NCI-H510A (cell line): ENCODE measurements at regions not wholly inside any gene's neighbourhood (a gene's known extent, or its start where the extent isn't known, plus 50 kb on each side); places are given as distances from the start of the nearest gene placed in this dataset.

Experiments
- DNase-seq: peaks from one replicate; lab custom pipeline; 2025; lab: John Stamatoyannopoulos, UW

DNA sequence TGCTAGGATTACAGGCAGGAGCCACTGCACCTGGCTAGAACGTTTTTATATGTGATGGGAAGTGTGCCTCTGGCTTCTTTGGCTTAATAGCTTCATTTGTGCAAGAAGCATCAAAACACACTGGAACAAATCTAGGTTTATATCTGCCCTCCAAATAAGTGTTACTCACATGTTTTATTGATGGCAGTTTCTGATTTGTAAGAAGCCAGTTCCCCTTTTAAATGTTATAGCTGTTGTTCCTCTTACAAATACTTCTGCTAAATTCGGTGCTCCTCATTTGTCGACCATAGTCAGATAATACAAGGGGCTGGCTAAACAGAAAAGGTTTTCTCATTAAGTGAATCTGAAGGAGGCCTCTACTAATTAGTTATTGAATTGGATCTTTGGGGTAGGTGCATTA is 307.1 kb upstream of the SEMA6D start:
- DNase-seq: no peak

DNA sequence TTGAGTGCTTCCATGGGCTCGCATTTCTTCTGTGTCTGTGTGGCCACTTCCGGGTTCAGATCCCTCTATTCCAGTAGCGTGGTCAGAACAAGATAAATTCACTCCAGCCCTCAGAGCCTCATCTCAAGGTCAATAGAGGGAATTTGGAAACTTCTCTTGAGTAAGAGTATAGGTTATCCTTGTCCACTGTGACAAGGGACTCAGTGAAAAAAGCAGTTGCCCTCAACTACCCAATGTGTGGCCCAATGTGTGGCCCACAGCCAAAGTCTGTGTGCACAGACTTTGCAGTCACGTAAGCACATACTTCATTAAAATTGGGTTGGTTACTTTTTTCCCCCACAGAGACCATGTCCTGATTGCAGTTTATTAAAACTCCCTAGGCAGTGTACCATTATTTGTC is 305.6 kb upstream of the SEMA6D start:
- DNase-seq: no peak

DNA sequence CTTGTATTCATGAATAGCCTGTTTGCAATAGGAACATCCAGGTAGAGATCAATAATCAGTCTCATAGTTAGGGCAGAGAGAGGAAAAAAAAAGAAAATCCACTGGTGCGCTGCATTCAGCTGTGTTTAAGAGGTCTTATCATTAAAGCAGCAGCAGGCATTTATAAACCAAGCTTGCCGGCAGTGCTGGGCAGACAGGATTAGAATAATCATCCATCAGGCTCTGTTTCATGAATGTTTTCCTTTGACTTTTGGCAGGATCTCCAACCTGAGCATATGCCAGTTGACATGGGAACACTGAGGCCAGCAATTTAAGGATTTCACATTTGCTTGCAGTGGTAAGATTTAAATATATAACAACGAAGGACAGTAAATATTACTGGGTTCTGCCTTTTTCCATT is 305.2 kb upstream of the SEMA6D start:
- DNase-seq: no peak

DNA sequence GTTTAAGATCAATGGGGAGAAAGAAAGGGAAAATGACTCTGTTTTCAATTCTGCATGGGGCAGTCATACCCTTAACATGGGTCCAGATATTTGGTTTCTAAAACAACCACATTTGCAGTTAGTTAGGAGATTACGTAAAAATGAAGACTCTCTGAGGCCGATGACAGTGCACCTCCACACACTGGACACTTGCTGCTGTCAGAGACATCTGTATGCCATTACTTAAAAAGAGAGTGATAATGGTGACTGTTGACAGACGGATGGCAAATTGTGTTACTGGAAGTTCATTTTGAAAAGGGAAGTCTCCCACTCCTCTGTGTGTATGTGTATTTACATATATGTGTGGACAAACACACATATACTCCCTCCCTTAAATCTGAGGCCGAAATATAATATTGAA is 304.5 kb upstream of the SEMA6D start:
- DNase-seq: no peak

DNA sequence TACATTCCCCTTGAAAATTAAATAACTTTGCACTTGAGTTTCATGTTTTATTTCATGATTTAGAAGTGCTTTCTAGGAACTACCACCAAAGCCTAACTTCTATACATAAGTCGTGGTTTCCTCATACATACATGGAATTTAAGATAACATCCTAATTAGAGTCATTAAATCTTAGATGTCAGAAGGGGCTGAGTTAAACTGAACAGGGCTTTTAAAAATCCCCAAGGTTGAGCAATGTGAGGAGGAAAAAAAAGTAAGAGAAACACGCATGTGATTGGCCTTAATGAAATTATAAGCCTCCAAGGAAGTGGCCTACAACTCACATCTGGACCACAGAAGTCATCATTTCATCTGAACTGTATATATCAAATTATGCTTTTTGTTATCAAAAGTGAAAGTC is 303.1 kb upstream of the SEMA6D start:
- no peak for DNase-seq

DNA sequence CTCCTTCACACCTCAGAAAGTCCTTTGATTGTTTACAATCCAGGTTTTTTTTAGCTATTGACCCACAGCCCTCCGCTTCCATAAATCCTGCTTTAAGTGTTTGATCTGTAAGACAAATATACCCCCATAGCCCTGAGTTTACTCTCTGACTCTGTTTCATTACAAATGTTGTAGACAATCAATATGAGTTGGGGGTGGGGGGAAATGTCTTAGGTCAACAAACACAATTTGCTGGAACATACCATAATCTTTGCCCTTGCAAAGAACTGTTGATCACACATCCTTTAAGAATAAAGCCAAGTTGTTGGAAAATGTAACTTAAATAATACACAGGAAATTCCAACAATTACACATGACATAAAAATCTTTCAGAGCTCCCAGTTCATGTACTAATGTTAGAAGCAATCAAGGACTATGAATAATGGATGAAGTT is 301.8 kb upstream of the SEMA6D start:
- no peak for DNase-seq

DNA sequence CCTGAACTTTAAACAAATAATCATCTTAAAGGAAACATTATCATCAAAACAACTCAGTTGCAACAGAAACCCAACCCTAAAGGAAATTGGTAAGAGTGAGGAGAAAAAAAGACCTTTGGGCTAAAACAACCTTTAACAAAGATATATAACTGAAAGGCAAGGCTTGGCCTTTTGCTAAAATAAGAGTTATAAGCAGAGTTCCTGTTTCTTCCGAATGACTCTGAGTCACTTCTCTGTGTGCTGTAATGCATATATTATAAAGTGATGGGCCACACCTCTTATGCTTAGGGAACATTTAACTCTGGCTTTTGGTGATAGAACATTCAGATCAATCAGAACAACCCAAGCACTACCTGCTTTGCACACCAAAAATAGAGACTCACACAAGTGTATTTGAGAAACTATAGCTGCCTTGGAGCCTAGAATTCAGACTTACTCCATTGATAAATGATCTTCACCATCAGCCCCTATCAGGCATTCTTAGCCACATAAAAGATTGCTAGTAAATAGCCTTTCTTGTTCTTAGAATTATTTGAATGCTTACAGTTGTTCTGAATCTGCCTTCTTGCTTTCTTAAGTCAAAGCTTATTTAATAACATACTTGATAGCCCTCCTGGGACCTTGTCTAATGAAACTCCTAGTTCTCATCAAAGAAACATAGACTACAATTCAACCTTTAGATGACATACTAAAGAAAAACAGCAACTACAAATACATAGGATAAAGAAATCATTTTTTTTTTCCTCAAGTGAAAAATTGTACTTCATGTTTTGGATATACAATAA is 294.2 kb upstream of the SEMA6D start:
- no peak for DNase-seq

DNA sequence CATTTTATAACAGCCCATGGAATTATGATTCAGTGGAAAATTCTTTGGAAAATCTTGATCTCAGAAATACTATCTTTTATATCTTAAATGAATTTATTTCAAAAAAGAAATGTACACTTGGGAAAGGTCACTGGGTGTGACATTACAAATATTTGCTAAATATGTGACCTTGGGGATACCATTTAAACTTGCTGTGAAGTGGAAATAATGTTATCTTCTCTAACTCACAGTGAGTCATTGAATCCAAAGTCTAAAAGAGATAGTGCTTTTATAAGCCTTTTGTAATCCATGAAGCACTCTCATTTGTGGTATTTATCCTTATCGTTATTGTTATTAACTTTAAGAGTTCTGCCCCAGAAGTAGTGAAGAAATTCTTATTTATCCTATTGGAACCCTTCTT is 289.8 kb upstream of the SEMA6D start:
- no peak for DNase-seq

DNA sequence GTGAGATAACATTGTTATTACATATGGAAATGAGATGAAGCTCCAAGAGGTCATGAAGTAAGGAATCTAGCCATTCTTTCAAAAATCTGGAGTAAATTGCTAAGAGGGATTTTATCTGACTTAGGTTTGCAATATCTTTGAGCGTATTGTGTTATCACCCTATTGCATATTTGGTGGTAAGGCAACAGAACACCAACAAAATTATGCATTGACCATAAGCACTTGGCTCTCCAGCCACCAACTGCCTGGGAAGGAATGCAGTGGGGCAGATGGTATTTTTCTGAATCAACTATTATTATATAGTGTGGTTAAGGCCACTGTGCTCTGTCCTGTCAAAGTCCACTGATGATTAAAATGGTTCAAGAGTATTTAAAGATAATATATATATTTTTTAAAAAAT is 287.9 kb upstream of the SEMA6D start:
- DNase-seq: no peak

DNA sequence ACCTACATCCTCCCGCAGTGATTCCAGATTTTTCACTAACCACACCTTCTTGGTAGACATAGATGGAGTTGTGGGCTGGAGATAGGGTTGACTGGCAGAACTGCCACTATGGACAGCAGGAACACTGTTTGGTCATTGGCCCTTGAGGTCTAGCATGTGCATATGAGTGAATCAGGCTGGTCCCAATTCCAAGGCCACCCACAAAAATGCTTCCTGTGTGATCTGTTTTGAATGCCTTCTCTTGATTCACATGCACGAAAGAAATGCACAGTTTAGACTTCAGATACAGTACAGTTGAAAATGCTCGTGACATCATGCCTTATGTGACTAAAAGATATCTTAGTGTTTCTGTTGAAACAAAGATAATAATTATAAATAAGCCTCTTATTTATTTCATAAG is 285.8 kb upstream of the SEMA6D start:
- no peak for DNase-seq

DNA sequence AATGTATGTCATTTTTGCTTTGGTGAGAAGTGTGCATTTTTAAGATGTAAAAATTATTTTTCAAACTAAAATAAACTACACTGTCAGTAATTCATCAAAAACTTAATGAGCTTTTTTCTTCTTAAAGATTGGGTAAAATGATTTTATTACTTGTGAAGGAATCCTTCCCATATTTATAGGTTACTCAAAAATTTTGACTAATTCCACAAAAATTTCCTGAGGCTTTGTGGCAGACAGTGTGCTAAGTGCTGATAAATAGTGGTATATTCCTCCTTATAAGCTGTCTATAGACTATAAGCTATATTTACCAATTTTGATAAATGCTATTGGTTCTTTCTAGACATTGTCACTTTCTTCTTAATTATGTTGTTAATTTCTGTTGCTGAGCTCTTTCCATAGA is 284.5 kb upstream of the SEMA6D start:
- no peak for DNase-seq

DNA sequence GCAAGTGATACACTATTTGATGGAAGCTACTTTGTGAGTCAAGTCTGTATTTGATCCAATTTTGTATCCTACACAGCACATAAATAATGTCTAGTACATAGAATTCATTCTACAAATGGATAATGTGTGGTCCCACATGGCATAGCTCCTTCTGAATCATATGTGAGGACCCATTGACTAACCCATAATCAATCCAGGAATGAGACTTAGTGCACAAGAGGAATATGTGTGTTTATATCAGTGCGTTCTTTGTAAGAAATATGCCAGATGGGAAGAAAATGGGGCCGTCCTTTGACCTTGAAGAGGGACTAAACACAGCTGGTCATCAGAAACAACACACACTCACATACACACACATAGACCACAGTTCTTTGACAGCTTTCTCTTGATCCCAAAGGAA is 282.7 kb upstream of the SEMA6D start:
- no peak for DNase-seq

DNA sequence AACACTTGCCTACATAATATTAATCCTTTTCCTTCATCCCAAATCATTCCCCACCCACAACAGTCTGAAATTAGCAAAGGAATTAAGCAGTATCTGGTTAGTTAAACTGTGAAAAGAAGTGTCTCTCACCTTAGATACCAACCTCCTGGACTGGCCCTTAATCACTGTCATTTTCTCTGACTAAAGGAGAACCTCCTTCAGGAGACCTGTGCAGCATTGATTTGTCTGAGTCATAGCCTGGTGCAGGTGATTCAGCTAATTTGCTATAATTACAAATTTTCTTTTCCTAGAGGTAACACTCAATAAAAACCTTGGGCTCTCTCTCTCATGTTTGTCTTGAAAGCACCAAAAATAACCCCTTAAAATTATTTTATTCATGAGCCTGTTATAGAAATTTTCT is 279.8 kb upstream of the SEMA6D start:
- DNase-seq: no peak

DNA sequence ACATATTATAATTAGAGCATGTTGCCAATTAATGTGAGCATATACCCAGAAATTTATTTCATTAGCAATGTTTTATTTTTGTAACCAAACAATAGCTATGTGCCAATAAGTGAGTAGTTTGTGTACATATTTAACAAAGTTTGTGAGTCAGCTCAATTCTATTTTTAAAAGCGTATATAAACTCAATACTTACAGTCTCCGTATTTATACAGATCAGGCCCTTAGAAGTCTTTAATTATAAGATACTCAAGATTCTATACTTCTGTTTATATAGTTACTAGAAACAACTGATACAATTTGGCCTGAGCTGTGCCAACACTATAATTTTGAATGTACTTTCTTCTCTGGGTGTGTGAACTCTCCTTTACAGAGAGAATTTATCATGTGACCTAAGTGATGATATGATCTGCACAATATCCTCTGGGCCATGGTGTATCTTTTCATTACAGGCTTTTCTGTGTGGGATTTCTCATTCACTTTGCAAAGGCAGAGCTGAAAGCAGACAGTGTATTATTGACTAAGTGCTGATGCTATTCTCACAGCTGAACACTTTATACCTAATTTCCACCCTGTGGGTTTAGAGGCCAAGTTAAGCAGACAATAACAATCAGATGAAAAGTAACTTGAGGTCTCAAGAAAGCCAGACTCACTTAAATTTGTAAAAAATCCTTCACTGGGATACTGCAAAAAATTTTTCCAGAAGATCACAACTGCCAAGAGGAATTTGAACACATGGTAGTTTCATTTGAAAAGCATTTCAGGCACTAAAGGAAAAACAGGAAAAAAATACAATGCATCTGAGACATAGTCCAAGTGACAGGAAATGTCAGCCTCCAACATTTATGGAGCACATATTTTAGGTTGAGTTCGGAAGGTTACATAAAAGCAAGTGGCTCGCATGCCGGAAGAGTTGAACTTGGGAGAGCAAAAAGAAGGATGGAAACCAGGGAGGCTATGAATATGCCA is 277.9 kb upstream of the SEMA6D start:
- no peak for DNase-seq

DNA sequence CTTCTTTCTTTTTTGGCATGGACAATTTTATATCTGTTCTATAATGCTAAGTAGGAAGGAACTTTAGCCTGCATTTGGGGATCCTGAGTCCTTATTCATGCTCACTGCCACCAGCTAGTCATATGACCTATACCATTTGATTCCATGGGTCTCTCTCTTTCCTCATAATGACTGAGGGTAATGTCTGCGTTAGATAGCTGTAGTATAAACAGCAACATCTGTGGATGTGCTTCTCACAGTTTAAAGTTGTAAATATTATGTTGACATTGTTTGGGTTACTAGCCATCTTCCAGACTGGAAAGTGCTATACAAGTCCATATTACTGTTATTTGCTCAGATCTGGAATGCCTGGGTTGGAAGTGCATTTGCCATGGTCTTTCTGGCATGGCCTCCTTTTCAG is 274.9 kb upstream of the SEMA6D start:
- no peak for DNase-seq

DNA sequence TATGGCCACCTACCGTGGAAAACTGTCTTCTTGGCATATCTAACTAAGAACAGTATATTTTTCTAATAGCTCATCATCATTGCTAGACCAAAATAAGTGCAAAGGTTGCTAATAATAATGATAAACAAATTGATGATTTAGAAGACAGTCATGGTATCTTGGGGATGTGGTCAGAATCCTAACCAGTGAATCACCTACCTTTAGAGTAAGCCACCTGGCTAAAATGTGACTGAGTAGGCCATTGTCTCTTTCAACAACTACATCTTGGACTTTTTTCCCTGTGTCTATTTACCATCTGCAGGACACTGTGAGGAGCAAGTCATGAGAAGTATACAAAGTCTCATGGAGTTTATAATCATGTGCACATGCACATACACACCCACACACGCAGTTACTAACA is 273.5 kb upstream of the SEMA6D start:
- DNase-seq: no peak

DNA sequence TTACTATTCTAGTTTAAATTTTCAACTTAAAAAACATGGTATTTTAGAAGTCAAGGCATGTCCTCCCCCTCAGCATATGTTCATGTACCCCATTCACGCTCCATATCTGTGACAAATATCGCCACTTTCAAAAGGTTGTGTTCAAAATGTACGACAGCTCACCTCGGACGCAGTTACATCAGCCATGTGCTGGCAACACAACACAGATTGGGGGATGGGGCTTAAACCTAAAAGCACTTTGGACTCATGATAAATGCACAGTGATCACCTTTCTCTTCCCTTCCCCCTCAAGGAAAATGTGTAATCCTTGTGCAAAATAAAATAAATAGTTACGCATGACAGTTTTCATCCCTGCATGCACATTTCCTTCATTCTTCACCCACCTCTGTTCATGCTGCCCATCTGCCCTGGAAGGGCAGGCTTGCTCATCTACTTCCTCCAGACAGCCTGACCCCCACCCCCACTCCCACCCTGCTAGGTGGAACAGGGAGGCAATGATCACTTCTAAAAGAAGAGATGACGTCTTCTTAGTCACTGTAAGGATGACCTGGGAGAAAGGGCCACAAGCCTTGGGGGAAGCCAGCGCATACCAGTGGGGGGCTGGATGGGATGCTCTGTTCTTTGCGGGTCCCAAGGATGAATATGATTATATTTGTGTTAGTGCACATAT is 271.4 kb upstream of the SEMA6D start:
- DNase-seq: no peak

DNA sequence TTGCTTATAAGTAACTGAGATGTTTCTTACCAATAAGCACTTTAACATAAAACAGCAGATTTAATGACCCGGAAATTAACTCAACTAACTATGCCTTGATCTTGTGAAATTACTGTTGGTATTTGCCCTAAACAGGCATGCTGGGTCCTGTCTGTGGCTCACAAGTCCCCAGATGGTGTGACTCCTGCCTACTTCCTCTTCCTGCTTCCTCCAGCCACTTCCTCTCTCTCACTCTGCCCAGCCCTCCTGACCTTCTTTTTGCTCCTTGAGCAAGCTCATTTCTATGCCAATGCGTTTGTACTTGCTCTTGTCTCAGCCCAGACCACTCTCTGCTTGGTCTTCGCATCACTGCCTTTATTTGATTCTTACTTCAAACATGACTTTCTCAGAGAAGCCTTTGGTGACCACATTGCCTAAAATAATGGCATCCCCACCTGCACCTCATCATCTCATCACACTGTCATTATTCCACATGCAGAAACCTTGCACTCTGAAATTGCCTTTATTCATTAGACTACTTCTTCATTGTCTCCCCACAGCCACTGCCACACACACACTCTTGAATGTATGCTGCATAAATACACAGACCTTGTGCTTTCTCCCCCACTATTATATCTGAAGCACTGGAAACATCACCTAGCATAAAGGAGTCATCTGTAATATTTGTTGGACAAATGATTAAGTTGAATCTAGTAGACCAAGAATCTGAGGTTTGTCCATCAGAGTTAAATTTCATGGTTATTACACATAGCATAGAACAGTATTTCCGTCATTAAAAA is 256.3 kb upstream of the SEMA6D start:
- DNase-seq: no peak

DNA sequence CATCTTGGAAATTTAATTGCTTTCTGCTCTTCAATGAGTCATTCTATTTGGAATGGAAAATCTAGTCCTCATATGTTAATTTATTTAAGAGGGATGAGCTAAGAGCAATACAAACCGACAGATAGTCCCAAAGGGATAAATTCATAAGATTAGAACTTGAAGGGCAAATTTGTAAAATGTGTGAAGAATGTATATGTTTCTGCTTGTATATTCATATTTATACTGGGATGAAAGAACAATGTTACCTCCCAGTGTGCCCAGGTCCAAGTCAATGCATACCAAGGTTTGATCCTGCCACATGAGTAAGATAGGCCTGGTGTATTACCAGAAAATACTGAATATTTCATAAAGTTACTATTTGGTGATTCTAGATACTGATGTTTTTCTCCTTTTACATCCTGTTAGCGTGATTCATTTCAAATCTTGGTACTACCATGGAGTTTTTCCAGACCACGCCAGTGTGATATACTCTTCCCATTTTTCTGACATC is 255.6 kb upstream of the SEMA6D start:
- no peak for DNase-seq

DNA sequence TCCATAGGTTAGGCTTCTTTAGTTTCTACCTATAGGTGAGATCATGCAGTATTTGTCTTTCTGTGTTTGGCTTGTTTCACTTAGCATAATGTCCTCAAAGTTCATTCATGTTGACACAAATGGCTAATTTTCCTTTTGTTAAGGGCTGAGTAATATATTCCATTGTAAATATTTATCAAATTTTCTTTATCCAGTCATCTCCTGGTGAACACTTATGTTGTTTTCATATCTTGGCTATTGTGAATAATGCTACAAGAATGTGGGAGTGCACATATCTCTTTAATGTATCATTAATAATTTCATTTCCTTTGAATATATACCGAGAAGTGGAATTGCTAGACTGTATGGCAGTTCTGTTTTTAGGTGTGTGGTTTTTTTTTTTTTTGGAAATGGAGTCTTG is 250.9 kb upstream of the SEMA6D start:
- DNase-seq: no peak

DNA sequence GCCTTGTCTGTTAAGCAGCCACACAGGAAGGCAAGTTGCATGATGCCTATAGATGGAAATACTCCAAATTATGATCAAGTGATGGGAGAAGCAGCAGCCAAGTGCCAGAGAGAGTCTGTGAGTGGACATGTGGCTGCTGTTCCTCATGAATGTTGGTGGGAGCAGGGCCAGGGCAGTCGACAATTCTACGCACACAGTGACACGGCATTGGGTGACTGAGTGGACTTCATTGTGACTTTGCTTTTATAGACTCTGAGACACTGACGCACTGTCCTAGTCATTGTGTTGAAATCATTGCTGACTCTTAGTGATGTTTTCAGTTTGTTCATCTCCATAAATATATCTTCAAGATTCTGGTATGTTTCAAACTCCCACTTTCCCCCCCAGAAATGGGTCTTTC is 246.3 kb upstream of the SEMA6D start:
- no peak for DNase-seq
